ENCODE measurements at regions not wholly inside any gene's neighbourhood (a gene's known extent, or its start where the extent isn't known, plus 50 kb on each side); places are given as distances from the start of the nearest gene placed in this dataset.

GRCh38 chr2:181389524-181389923 lies 67.7 kb upstream of the ITGA4 start:
- H3K4me3 ChIP-seq (ENCODE audit: low read depth, low read length), result no peak overlapping the region
- ChIA-PET CTCF (no interaction called here), POLR2A (no interaction called here)
- DNase-seq (ENCODE audit: low read depth, low spot score), result no peak
- no peak for TF ChIP-seq CTCF (IDR thresholded peaks at IDR 0.05; ENCODE audit: insufficient read depth, low read length, missing control alignments)

DNA sequence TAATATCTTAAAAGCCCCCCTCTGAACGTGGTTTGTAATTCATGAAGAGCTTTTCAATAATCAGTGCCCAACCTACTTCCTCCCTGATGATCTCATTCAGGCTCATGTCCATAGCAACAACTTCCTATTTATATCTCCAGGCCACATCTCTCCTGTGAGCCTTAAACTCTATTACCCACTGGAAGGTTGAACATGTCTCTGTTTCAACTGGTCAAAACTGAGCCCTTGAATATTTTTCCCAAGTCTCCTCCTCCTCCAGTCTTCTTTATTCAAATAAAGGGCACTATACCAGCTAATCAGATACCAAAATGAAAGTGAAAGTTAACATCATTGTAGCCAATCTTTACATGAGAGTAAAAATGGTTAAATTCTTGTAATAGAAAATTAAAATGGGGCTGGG lies 63.7 kb upstream of the ITGA4 start:
- H3K4me3 ChIP-seq (ENCODE audit: low read depth, low read length), result no peak overlapping the region
- CTCF ChIA-PET, result no interaction called here
- DNase-seq (ENCODE audit: low read depth, low spot score), result peak; percentile 24
- POLR2A ChIA-PET, result no interaction called here
- TF ChIP-seq CTCF (IDR thresholded peaks at IDR 0.05; ENCODE audit: insufficient read depth, low read length, missing control alignments), result no peak

- no peak overlapping the region for H3K4me3 ChIP-seq (ENCODE audit: low read depth, low read length)
- ChIA-PET POLR2A (no interaction called here), CTCF (interaction anchor here (1.4 kb wide), 1 partner anchor 71 kb away, joined by 5 read pairs; no protein-coding TSS in a partner anchor)
- no peak for DNase-seq (ENCODE audit: low read depth, low spot score)
- TF ChIP-seq CTCF (IDR thresholded peaks at IDR 0.05; ENCODE audit: insufficient read depth, low read length, missing control alignments), result no peak
Observed at GRCh38 chr2:181394741-181395437, 62.3 kb upstream of the ITGA4 start.

DNA sequence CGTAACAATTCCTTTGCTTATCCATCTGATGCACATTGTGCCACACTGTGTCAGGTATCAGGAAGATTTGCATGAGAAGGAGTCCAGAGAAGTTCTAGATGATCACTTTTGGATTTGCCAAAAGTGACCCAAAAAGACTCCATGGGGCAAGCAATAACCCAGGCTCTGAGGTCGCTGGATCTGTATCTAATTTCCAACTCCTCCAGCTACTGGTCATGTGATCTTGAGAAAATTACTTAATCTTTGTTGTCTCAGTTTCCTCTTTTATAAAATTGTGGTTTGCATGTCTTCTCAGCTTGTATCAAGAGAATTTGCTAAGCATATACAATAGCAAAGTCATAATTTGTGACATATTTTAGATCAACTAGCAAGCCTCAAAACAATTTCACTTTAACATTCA lies 61.3 kb upstream of the ITGA4 start:
- no peak for TF ChIP-seq CTCF (IDR thresholded peaks at IDR 0.05; ENCODE audit: insufficient read depth, low read length, missing control alignments)
- DNase-seq (ENCODE audit: low read depth, low spot score), result no peak
- POLR2A ChIA-PET, result no interaction called here
- CTCF ChIA-PET, result no interaction called here
- no peak overlapping the region for H3K4me3 ChIP-seq (ENCODE audit: low read depth, low read length)

GRCh38 chr2:181396256-181397123 lies 60.7 kb upstream of the ITGA4 start:
- CTCF ChIA-PET, result no interaction called here
- no peak overlapping the region for H3K4me3 ChIP-seq (ENCODE audit: low read depth, low read length)
- POLR2A ChIA-PET, result no interaction called here
- TF ChIP-seq CTCF (IDR thresholded peaks at IDR 0.05; ENCODE audit: insufficient read depth, low read length, missing control alignments), result no peak
- DNase-seq (ENCODE audit: low read depth, low spot score), result no peak

- CTCF ChIA-PET, result interaction anchor here (0.7 kb wide), 1 partner anchor 20 kb away, joined by 3 read pairs; no protein-coding TSS in a partner anchor
- TF ChIP-seq CTCF (IDR thresholded peaks at IDR 0.05; ENCODE audit: insufficient read depth, low read length, missing control alignments), result no peak
- POLR2A ChIA-PET, result no interaction called here
Observed at GRCh38 chr2:181397331-181397730, 59.9 kb upstream of the ITGA4 start.

More at GRCh38 chr2:181397331-181397730, 59.9 kb upstream of the ITGA4 start:
- H3K4me3 ChIP-seq (ENCODE audit: low read depth, low read length), result no peak overlapping the region
- no peak for DNase-seq (ENCODE audit: low read depth, low spot score)
